SU-DHL-6 (cell line): ENCODE measurements at regions not wholly inside any gene's neighbourhood (a gene's known extent, or its start where the extent isn't known, plus 50 kb on each side); places are given as distances from the start of the nearest gene placed in this dataset.
"Not testable (repeated sequence)": the region's sequence is repeated elsewhere in the genome, so short reads cannot be mapped to it uniquely, and the experiment has no call there.

Source experiments
- H2AFZ ChIP-seq: fragments of 200-600 bp; sonication (generic); 2 replicates; pipeline ENCODE4 v1.6.1; 2014; ENCODE audit warnings: low read depth, mild to moderate bottlenecking, moderate library complexity, mixed read lengths, antibody characterized with exemption, low read length; ENCODE audit not compliant: severe bottlenecking
- H3F3A ChIP-seq: fragments of 200-600 bp; shearing (Covaris generic); 2 replicates; pipeline ENCODE4 v1.6.0; 2016; ENCODE audit warnings: antibody characterized with exemption, mild to moderate bottlenecking; ENCODE audit not compliant: insufficient read depth
- H3K27ac ChIP-seq: fragments of 200-600 bp; sonication (generic); 2 replicates; pipeline ENCODE4 v1.5.1; 2016; ENCODE audit warnings: low read depth, mild to moderate bottlenecking, low read length, moderate library complexity, mixed read lengths
- H3K27me3 ChIP-seq: fragments of 200-600 bp; sonication (generic), shearing (Covaris generic); 2 replicates; pipeline ENCODE4 v1.6.0; 2014; ENCODE audit warnings: mild to moderate bottlenecking, low read length
- H3K36me3 ChIP-seq: fragments of 200-600 bp; sonication (generic); 2 replicates; pipeline ENCODE4 v1.6.1; 2014; ENCODE audit warnings: mild to moderate bottlenecking, low read length, mixed read lengths
- H3K4me2 ChIP-seq: fragments of 300-600, 200-600 bp; shearing (Covaris generic), sonication (generic); 2 replicates; pipeline ENCODE4 v1.6.0; 2014; ENCODE audit warnings: low read length, low read depth, mild to moderate bottlenecking; ENCODE audit not compliant: poor library complexity, severe bottlenecking
- H3K4me3 ChIP-seq: fragments of 200-600 bp; sonication (generic); 2 replicates; pipeline ENCODE4 v1.5.1; 2014; ENCODE audit warnings: antibody characterized with exemption, low read length, mild to moderate bottlenecking, mixed read lengths; ENCODE audit not compliant: insufficient read depth, poor library complexity, severe bottlenecking
- H3K79me2 ChIP-seq: fragments of 200-600 bp; sonication (generic); 2 replicates; pipeline ENCODE4 v1.6.1; 2014; ENCODE audit warnings: mild to moderate bottlenecking, low read length, moderate library complexity; ENCODE audit not compliant: insufficient read depth
- H3K9ac ChIP-seq: fragments of 200-600 bp; sonication (generic); 2 replicates; pipeline ENCODE4 v1.7.0; 2014; ENCODE audit warnings: mild to moderate bottlenecking, low read length
- H3K9me2 ChIP-seq: fragments of 200-600 bp; sonication (generic); replicated peaks from 2 replicates; pipeline ENCODE4 v1.6.1; 2014; ENCODE audit warnings: low read length; ENCODE audit not compliant: insufficient read depth
- H3K9me3 ChIP-seq: fragments of 200-600 bp; sonication (generic); 2 replicates; pipeline ENCODE4 v1.6.1; 2014; ENCODE audit warnings: low read length, mixed read lengths; ENCODE audit not compliant: insufficient read depth
- H4K20me1 ChIP-seq: fragments of 200-600 bp; sonication (generic); 2 replicates; pipeline ENCODE4 v1.6.1; 2014; ENCODE audit warnings: low read depth, mild to moderate bottlenecking, antibody characterized with exemption, low read length, moderate library complexity, mixed read lengths
- EZH2phosphoT487 ChIP-seq: fragments of 200-600 bp; sonication (generic), shearing (Covaris generic); conservative IDR thresholded peaks from 2 replicates; pipeline ENCODE4 v1.6.1; 2018; ENCODE audit warnings: mild to moderate bottlenecking, antibody characterized with exemption, low read length, moderate library complexity, mixed read lengths
- TF ChIP-seq, protein P1 (sequence below): fragments of 200-600 bp; sonication (generic); IDR thresholded peaks from one replicate; pipeline ENCODE4 v1.5.1; 2017; ENCODE audit warnings: antibody characterized with exemption, mild to moderate bottlenecking, low read length, moderate library complexity; ENCODE audit not compliant: insufficient read depth, poor library complexity, severe bottlenecking

DNA sequence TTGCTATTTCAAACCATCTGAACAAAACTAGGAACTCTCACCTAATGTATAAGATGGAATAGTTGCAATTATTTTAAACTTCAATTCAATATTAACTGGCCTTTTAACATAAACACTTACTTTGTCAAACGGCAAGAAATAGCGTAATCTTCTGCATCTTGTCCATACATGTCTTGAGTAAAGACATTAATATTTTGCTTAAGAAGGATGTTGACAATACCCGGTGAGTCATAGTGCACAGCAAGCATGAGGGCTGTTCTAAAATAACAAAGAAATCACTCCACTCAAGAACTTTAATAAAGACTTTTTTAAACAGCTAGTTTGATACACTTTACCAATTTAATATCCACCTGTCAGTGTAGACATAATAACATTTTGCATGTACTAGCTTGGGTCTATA lies 240.9 kb downstream of the LIPI start:
- not testable (repeated sequence) for H4K20me1 ChIP-seq, H3K27me3 ChIP-seq, H2AFZ ChIP-seq

DNA sequence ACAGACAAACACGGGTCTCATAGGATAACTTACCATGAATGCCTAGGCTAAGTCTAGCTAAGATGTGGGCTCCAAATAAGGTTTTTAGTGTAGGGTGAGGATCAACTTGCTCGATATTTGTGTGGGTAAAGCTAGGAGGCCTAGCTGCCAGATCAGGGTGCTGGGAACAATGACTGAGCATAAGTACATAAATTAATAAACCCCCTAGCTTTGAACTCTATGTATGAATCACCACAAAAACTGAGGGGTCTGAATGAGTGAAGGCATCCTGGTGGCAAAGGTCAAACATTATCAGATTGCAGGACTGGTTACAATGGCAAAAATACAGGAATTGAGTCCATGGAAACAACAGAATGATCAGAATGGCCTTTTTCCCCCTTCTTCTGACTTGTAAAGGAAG lies 241.8 kb downstream of the LIPI start:
- H3K27ac ChIP-seq, H2AFZ ChIP-seq, H3F3A ChIP-seq, H3K36me3 ChIP-seq, H3K27me3 ChIP-seq, H3K4me2 ChIP-seq, H3K4me3 ChIP-seq, H4K20me1 ChIP-seq, H3K9me2 ChIP-seq, H3K9me3 ChIP-seq, H3K79me2 ChIP-seq, H3K9ac ChIP-seq: not testable (repeated sequence)

More for the DNA sequence above, 240.9 kb downstream of the LIPI start:
- H3K79me2 ChIP-seq, H3K9me3 ChIP-seq, H3K4me3 ChIP-seq, H3K4me2 ChIP-seq, H3K9ac ChIP-seq, H3F3A ChIP-seq, H3K9me2 ChIP-seq, H3K36me3 ChIP-seq, H3K27ac ChIP-seq: not testable (repeated sequence)

DNA sequence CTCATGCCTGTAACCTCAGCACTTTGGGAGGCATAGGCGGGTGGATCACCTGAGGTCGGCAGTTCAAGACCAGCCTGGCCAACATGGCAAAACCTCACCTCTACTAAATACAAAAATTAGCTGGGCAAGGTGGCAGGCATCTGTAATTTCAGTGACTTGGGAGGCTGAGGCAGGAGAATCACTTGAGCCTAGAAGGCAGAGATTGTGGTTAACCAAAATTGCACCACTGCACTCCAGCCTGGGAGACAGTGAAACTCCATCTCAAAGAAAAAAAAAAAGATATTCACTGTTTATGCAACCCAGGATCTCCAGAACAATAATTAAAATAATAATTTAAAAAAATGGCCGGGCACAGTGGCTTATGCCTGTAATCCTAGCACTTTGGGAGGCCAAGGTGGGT lies 247.5 kb downstream of the LIPI start:
- not testable (repeated sequence) for H3K4me3 ChIP-seq, H3K9ac ChIP-seq, H2AFZ ChIP-seq, H3K4me2 ChIP-seq, H3K9me3 ChIP-seq, H3K27ac ChIP-seq, H3K27me3 ChIP-seq, H3K79me2 ChIP-seq, H3K36me3 ChIP-seq, H3K9me2 ChIP-seq, H4K20me1 ChIP-seq, H3F3A ChIP-seq

DNA sequence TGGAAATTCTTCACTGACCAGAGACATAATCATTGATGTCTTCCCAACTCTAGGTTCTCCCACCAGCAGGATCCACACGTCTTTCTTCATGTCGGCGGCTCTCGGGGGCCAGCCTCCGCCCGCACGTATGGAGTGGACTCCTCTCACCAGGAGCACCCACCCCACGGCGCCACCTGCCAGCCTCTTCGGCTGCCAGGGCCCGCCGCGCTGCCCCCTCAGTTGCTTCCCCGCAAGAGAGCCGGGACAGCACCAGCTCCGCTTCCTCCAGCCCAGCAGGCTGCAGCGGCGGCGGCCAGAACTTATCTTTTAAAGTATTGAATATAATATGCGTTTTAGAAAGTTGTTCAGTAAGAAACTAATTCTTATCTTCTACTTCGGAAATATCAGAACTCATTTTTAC lies 273.5 kb downstream of the LIPI start:
- TF ChIP-seq, protein P1, sequence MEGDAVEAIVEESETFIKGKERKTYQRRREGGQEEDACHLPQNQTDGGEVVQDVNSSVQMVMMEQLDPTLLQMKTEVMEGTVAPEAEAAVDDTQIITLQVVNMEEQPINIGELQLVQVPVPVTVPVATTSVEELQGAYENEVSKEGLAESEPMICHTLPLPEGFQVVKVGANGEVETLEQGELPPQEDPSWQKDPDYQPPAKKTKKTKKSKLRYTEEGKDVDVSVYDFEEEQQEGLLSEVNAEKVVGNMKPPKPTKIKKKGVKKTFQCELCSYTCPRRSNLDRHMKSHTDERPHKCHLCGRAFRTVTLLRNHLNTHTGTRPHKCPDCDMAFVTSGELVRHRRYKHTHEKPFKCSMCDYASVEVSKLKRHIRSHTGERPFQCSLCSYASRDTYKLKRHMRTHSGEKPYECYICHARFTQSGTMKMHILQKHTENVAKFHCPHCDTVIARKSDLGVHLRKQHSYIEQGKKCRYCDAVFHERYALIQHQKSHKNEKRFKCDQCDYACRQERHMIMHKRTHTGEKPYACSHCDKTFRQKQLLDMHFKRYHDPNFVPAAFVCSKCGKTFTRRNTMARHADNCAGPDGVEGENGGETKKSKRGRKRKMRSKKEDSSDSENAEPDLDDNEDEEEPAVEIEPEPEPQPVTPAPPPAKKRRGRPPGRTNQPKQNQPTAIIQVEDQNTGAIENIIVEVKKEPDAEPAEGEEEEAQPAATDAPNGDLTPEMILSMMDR = no peak
- no peak for TF ChIP-seq EZH2phosphoT487
- no peak overlapping the region for H3K4me2 ChIP-seq

DNA sequence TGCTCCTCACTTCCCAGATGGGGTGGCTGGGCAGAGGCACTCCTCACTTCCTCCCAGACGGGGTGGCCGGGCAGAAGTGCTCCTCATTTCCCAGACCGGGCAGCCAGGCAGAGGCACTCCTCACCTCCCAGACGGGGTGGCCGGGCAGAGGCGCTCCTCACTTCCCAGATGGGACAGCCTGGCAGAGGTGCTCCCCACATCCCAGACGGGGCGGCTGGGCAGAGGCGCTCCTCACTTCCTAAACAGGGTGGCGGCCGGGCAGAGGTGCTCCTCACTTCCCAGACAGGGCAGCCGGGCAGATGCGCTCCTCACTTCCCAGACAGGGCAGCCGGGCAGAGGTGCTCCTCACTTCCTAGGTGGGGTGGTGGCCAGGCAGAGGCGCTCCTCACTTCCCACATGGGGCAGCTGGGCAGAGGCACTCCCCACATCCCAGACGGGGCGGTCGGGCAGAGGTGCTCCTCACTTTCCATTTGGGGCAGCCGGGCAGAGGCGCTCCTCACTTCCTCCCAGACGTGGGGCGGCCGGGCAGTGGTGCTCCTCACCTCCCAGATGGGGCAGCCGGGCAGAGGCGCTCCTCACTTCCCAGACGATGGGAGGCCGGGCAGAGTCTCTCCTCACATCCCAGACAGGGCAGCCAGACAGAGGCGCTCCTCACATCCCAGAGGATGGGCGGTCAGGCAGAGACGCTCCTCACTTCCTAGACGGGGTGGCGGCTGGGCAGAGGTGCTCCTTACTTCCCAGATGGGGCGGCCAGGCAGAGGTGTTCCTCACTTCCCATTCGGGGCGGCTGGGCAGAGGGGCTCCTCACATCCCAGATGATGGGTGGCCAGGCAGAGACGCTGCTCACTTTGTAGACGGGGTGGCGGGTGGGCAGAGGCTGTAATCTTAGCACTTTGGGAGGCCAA lies 274.5 kb downstream of the LIPI start:
- not testable (repeated sequence) for H3K9me3 ChIP-seq, H3F3A ChIP-seq, H3K27ac ChIP-seq, H3K9ac ChIP-seq, H3K4me3 ChIP-seq, H3K4me2 ChIP-seq, H4K20me1 ChIP-seq, H3K79me2 ChIP-seq, H3K9me2 ChIP-seq, H2AFZ ChIP-seq, H3K36me3 ChIP-seq, H3K27me3 ChIP-seq

More for the DNA sequence above, 273.5 kb downstream of the LIPI start:
- Histone ChIP-seq H3K79me2 (no peaks in the 10 kb centered on the region), H2AFZ (no peak overlapping the region), H3K9me2 (no peaks in the 10 kb centered on the region), H3K9ac (no peak overlapping the region), H3K4me3 (no peak overlapping the region), H3F3A (no peaks in the 10 kb centered on the region), H3K36me3 (no peaks in the 10 kb centered on the region), H4K20me1 (no peaks in the 10 kb centered on the region), H3K27me3 (no peaks in the 10 kb centered on the region), H3K9me3 (no peaks in the 10 kb centered on the region), H3K27ac (no peak overlapping the region)

DNA sequence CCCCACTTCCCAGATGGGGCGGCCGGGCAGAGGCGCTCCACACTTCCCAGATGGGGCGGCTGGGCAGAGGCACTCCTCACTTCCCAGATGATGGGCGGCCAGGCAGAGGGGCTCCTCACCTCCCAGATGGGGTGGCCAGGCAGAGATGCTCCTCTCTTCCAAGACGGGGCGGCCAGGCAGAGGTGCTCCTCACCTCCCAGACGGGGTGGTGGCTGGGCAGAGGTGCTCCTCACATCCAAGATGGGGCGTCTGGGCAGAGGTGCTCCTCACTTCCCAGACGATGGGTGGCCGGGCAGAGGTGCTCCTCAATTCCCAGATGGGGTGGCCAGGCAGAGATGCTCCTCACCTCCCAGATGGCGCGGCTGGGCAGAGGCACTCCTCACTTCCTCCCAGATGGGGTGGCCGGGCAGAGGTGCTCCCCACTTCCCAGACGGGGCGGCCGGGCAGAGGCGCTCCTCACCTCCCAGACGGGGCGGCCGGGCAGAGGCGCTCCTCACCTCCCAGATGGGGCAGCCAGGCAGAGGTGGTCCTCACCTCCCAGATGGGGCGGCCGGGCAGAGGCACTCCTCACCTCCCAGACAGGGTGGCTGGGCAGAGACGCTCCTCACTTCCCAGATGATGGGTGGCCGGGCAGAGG lies 275.2 kb downstream of the LIPI start:
- H3K27ac ChIP-seq, H3K4me3 ChIP-seq: not testable (repeated sequence)

DNA sequence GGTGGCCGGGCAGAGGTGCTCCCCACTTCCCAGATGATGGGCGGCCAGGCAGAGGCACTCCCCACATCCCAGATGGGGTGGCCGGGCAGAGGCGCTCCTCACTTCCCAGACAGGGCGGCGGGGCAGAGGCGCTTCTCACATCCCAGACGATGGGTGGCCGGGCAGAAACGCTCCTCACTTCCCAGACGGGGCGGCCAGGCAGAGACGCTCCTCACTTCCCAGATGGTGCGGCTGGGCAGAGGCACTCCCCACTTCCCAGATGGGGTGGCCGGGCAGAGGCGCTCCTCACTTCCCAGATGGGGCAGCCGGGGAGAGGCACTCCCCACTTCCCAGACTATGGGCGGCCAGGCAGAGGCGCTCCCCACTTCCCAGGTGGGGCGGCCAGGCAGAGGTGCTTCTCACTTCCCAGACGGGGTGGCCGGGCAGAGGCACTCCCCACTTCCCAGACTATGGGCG lies 275.8 kb downstream of the LIPI start:
- not testable (repeated sequence) for H3K9me3 ChIP-seq, H3K9ac ChIP-seq, H3K36me3 ChIP-seq, H3K9me2 ChIP-seq, H3K79me2 ChIP-seq, H3K4me2 ChIP-seq, H3K27ac ChIP-seq, H3F3A ChIP-seq, H3K4me3 ChIP-seq, H4K20me1 ChIP-seq, H2AFZ ChIP-seq, H3K27me3 ChIP-seq

More for the DNA sequence above, 275.2 kb downstream of the LIPI start:
- H3K9ac ChIP-seq, H2AFZ ChIP-seq, H3F3A ChIP-seq, H3K4me2 ChIP-seq, H3K9me2 ChIP-seq, H3K9me3 ChIP-seq, H3K79me2 ChIP-seq, H4K20me1 ChIP-seq, H3K27me3 ChIP-seq, H3K36me3 ChIP-seq: not testable (repeated sequence)
